ENCODE measurements at regions not wholly inside any gene's neighbourhood (a gene's known extent, or its start where the extent isn't known, plus 50 kb on each side); places are given as distances from the start of the nearest gene placed in this dataset.

DNA sequence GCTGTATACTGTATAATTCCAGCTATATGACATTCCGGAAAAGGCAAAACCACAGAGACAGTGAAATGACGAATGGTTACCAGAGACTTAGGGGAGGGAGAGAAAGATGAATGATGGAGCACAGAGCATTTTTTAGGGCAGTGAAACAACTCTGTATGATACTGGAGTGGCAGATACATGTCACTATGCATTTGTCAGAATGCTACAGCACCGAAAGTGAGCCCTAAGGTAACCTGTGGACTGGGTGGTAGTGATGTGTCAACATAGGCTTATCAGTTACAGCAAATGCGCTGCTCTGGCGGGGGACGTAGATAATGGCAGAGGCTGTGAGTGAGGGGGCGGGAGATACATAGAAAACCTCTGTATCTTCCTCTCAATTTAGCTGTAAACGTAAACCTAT is 201.3 kb upstream of the SSTR4 start (continued):
- TF ChIP-seq ZNF431 (CRISPR knock-in tag; IDR thresholded peaks at IDR 0.05) (no peak), CHD2 (IDR thresholded peaks at IDR 0.05; ENCODE audit: low read depth, low read length) (no peak), HIVEP1 (CRISPR knock-in tag; IDR thresholded peaks at IDR 0.05) (no peak), NFIC (IDR thresholded peaks at IDR 0.05) (peak; percentile 68), ZBTB40 (IDR thresholded peaks at IDR 0.05) (no peak), ZBTB40 (CRISPR knock-in tag; IDR thresholded peaks at IDR 0.05) (no peak), BACH1 (tag; IDR thresholded peaks at IDR 0.05) (no peak), ZNF707 (CRISPR knock-in tag; conservative IDR thresholded peaks at IDR 0.05) (no peak), SIRT6 (IDR thresholded peaks at IDR 0.05; ENCODE audit: low read depth, low read length) (no peak), PHB (CRISPR knock-in tag; IDR thresholded peaks at IDR 0.05) (no peak)
- TF ChIP-seq, protein P1, sequence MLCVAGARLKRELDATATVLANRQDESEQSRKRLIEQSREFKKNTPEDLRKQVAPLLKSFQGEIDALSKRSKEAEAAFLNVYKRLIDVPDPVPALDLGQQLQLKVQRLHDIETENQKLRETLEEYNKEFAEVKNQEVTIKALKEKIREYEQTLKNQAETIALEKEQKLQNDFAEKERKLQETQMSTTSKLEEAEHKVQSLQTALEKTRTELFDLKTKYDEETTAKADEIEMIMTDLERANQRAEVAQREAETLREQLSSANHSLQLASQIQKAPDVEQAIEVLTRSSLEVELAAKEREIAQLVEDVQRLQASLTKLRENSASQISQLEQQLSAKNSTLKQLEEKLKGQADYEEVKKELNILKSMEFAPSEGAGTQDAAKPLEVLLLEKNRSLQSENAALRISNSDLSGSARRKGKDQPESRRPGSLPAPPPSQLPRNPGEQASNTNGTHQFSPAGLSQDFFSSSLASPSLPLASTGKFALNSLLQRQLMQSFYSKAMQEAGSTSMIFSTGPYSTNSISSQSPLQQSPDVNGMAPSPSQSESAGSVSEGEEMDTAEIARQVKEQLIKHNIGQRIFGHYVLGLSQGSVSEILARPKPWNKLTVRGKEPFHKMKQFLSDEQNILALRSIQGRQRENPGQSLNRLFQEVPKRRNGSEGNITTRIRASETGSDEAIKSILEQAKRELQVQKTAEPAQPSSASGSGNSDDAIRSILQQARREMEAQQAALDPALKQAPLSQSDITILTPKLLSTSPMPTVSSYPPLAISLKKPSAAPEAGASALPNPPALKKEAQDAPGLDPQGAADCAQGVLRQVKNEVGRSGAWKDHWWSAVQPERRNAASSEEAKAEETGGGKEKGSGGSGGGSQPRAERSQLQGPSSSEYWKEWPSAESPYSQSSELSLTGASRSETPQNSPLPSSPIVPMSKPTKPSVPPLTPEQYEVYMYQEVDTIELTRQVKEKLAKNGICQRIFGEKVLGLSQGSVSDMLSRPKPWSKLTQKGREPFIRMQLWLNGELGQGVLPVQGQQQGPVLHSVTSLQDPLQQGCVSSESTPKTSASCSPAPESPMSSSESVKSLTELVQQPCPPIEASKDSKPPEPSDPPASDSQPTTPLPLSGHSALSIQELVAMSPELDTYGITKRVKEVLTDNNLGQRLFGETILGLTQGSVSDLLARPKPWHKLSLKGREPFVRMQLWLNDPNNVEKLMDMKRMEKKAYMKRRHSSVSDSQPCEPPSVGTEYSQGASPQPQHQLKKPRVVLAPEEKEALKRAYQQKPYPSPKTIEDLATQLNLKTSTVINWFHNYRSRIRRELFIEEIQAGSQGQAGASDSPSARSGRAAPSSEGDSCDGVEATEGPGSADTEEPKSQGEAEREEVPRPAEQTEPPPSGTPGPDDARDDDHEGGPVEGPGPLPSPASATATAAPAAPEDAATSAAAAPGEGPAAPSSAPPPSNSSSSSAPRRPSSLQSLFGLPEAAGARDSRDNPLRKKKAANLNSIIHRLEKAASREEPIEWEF (CRISPR knock-in tag; IDR thresholded peaks at IDR 0.05), result no peak
- TF ChIP-seq, protein P2, sequence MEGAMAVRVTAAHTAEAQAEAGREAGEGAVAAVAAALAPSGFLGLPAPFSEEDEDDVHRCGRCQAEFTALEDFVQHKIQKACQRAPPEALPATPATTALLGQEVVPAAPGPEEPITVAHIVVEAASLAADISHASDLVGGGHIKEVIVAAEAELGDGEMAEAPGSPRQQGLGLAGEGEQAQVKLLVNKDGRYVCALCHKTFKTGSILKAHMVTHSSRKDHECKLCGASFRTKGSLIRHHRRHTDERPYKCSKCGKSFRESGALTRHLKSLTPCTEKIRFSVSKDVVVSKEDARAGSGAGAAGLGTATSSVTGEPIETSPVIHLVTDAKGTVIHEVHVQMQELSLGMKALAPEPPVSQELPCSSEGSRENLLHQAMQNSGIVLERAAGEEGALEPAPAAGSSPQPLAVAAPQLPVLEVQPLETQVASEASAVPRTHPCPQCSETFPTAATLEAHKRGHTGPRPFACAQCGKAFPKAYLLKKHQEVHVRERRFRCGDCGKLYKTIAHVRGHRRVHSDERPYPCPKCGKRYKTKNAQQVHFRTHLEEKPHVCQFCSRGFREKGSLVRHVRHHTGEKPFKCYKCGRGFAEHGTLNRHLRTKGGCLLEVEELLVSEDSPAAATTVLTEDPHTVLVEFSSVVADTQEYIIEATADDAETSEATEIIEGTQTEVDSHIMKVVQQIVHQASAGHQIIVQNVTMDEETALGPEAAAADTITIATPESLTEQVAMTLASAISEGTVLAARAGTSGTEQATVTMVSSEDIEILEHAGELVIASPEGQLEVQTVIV (CRISPR knock-in tag; IDR thresholded peaks at IDR 0.05; ENCODE audit: borderline replicate concordance), result no peak

Data from K562 (cell line).